Hematopoietic multipotent progenitor cell treated with erythropoietin and hydrocortisone succinate and interleukin-3 and kit ligand, for 15 days (in vitro differentiated cells): ENCODE measurements at regions not wholly inside any gene's neighbourhood (a gene's known extent, or its start where the extent isn't known, plus 50 kb on each side); places are given as distances from the start of the nearest gene placed in this dataset.

Source experiments
- DNase-seq: peaks from one replicate; pipeline ENCODE4 v3.0.0-alpha.2; 2015; ENCODE audit warnings: low spot score

DNA sequence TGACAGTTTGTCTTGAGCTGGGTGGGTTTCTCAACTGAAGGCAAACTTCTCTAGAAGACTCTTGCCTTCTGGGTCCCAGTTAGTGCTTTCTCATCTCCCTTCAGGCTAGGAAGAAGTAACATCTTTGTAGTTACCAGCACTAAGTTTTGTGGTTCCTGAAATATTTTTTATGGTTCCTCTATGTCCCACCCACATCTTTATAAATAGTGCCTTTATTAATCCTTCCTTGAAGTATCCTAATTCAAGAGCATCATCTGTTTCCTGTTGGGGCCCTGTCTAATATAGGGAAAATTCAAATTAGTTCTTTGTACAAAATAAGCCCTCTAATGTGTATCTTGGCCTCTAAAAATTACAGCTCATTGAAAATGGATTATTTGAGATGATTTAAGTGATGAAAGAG, 147.4 kb upstream of the MAOA start:
- DNase-seq: no peak

DNA sequence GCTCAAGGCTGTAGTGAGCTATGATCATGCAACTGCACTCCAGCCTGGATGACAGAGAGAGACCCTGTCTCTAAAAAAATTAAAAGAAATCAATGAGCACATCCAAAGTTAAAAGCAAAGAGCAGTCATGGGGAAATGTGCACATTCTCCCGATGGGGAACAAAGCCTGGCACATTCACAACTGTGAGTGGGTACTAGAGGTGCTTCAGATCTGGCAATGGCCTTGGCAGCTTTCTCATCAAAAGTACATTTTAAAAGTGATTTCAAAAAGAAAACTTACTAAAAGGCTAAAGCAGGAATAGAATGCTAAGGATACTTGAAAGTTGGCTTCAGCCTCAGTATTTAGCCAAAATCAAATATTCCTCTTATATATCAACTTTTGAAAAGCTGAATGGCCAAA, 145.9 kb upstream of the MAOA start:
- no peak for DNase-seq

DNA sequence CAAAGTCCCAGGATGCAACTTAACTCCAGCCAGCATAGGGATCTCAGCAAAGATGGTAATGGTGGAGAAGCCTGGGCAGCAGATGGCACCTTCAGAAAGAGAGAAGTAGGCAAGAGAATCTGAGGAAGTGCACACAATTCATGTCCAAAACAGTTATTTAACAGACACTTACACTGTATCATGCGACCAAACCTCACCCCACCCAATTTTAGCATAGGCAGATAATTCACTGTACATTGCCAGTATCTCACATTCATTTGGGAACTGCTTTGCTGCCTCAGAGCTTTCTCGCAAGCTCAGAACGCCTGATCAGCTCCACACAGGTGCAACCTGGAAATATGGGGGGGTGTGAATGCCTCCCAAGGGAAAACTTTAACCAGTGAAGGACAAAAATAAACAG, 143.0 kb upstream of the MAOA start:
- no peak for DNase-seq

DNA sequence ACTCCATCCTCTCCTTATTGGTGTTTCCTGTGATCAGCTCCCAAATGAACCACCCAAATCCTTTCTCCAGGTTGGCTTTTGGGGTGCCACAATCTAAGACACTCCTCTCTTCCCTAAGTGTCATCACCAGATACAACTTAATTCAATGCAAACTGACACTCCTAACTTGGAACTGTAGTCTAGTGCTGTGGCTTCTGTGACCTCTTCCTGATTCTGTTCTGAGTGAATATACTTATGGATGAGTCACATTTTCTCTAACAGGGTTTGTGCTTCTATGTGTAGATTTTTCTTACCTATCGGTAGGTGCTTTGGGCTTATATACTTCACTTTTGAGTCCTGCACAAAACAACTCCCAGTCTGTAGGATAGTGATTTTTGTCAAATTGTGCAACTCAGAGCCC, 141.3 kb upstream of the MAOA start:
- DNase-seq: no peak

DNA sequence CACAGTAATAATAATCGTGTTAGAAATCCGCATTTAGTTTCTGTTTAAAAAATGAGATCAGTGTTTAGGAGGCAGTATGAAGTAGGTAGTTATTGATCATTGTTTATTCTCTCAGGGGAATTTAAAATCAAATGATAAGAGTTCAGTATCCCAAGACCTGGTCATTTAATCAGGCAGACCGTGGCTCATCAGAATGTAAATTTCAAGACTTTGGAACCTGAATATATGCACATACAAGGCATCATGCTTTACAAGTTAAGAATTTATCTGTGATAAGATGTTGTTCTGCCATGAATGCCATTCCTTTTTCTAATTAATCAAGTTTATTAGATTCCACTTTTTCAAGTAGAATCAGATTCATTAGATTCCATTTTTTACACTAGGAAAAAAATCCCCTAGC, 133.5 kb upstream of the MAOA start:
- no peak for DNase-seq

DNA sequence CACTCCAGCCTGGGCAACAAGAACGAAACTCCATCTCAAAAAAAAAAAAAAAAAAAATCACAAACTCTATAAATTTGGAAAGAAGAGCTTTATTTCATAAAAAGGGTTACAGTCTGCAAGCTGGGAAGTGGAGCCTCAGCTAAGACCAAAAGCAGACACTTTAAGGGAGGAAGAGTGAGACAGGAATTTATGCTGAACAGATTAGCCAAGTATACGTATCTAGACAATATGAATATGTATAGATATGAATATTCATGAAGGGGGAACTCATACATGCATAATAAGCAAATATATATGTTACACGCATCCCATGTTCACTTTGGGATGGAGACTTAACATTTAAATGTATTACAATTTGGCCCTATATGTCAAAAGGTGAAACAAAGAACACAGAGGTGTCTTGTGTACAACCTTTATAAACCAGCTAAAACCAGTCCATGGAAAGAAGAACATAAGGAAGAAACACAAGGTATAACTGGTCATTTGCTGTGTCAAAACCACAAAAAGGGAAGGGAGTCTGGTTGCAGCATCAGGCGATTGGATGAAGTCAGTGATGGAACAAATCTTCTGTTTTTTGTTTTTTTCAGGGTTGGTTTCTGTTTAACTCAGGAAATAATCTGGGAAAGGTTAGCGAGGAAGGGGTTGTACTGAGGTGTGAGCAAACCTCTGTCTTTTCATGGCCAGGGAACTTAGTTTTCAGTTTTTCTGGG, 130.0 kb upstream of the MAOA start:
- DNase-seq: no peak

DNA sequence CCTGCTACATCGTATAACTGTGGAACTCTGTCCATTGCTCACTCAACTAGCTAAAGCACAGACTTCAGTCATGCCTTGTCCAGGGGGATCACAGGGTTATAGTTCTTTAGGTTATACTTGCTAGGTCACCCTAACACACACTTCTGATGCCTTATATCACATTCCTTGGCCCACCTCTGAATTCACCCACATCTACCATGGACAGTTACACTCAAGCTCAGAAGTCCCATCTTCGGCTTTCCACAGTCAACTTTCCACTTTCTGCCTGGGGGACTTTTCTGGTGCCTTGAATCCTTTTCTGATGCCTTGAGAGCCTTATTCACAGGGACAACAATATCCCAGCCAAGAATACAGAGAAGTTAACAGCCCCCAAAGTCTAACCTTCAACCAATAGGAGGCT, 129.2 kb upstream of the MAOA start:
- no peak for DNase-seq

DNA sequence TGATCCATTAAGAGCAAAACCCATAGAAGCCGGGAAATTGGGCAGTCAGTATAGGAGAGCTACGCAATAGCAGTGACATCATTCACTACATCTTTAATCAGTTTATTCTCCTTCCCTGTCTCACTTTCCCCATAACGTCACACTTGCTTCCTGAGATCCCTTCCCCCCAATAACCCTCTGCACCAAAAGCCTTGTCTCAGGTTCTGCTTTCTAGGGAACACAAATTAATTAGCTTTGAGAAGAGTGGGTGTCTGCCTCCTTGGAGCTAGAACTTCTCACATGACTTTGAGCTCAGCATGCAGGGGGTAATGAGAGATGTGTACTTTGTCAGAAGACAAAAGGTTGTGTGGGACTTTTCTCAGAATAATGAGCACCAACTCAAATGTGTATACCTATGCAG, 128.3 kb upstream of the MAOA start:
- DNase-seq: no peak

DNA sequence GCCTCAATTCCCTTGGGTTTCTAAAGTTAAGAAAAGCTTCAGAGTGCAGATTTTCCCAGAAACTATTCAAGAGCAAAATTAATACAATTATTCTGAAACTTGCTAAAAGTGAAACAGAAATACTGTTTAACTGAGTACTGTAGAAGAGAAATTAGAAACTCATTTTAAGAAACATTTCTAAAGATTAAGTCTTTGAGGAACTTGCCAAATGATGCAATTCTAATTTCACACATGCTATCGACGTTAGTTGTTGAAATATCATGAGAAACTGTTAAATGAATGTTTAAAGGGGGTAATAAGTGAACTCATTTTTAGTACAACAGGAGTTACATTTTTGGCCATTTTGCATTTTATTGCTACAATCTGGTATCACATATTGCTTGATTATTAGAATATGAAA, 125.3 kb upstream of the MAOA start:
- DNase-seq: no peak

DNA sequence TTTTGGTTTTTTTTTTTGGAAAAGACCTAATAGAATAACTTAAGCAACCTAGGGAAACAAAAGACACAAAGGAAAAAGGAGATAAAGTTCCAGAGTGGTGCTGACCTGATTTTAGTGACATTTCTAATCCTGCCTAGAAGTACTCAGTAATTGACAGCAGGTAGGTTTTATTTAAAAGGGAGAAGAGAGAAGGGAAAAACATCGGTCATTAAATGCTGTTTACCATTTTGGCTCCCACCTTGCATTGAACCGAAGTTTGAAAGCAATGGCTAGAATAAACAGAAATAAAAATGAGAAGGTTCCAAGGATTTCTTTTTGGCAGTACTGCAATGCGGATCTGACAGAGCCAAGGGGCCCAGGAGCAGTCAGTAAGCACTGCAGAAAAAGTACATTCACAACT, 115.8 kb upstream of the MAOA start:
- DNase-seq: no peak

DNA sequence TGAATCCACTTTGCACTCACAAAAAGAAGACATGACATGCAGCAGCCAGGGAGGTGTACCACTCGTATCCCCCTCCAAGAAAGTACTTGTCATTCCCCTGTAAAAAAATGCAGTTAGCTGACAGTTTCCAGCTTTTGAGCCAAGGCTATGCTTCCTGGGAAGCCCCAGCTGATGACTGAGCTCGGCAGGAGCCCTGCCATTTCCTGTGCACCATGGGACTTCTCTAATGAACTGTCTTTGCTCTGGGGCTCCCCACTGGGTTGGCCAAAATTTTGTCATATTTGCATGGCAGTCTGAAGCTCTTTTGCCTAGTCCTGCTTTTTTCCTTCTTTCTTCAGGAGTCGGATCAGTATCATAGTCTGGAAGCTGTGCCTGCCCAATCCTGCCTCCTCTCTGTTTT, 104.5 kb upstream of the MAOA start:
- DNase-seq: no peak

DNA sequence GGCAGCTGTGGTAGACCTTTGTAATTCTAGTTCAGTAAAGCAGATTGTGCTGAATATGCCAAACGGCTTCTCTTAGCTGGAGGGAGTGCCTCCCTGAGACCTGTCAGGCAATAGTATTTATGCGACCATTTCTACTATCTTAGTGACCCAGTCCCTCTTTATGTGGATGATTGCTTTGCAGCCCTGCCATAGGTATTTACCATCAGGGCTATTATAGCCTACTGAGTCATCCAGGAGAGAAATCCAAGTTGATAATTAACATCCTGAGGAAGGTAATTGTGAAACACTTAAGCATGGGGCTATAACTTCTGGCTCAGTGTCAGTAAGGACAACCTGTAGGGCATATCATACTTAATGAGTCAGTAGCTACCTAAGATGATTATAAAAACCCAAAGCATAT, 103.9 kb upstream of the MAOA start:
- no peak for DNase-seq

DNA sequence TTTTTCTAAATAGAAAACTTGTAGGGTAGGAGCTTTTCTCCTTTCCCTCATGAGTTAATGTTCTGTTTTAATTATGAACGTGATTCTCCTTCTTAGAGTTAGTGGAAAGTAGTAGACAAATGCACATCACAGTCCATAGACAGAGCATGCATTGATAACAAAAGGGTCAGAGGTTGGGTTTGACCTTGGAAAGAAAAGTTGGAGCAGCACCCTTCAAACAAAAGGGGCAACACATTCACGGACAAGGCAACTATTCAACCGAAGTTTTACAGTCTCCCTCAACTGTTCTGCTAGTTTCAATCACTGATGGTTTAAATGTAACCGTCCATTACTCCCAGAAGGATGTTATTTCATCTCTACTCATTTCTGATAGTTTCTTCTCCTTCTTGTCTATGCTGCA, 103.4 kb upstream of the MAOA start:
- DNase-seq: no peak

DNA sequence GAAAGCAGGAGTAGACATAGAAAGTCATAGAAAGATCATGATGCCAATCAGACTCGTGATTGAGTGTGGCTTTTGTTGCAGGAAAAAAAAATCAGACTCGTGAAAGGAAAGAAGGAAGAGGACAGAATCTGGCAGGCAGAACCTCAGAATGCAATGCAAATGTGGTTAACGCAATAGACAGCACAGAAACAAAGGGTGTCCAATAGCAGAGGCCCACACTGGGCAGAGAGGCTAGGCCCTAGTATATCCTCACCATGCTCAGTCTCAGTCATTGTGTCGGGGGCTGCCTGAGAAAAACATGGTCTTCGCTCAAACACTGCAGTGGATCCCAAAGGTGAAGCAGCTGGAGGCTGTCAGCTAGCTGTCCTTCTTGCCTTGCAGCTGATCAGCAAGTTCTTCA, 102.8 kb upstream of the MAOA start:
- DNase-seq: no peak

DNA sequence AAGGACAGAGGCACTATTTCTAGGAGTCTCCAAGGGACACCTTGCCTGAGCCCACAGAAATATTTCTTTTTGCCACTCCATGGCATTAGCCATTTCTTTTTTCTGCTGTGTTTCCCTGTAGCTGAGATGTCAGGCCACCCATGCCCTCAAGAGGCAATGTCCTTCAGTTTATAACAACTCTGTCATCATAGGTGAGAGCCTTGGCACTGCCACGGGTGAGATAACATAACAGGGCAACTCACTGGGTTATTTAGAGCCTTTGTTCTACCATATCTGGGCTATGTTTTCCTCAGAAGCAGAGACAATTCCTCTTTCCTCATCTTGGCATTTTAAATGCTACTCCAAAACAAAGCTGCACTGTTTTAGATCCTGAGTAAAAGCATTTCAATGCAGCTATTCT, 99.9 kb upstream of the MAOA start:
- DNase-seq: no peak

DNA sequence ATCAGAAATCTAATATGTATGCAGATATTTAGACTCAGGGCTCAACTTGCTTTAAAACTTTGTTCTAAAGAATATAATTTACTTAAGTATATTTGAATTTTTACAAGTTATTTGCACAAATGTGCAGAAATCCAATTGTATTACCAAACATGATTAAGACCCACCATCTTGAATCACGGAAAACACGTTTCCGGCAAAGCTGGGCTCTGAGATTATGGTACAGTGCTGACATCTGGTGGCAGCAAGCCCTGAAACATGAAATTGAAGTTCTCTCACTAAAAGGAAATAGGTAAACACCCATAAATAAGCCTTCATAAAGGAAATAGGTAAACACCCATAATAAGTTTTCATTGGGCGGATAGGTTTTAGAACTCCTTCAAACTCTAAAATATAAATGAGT, 98.3 kb upstream of the MAOA start:
- DNase-seq: peak; percentile 2

DNA sequence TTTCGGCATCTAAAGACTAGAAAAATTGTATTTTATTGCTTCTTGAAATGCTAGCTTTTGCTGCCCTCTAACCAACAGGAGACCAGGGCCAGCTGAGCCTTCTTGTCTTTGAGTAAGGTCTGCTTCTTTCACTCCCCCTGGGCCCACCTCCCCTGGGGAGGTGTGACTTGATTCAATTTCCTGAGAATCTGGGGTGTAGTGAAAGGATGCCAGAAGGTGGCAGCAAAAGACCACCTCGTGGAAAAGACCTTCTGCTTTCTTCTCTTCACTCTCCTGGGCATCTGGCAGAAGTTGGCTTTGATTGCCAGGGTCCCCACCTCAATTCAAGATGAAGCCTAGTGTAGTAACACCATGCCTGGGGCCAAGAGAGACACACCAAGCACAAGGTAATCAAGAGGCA, 96.5 kb upstream of the MAOA start:
- DNase-seq: peak; percentile 1

DNA sequence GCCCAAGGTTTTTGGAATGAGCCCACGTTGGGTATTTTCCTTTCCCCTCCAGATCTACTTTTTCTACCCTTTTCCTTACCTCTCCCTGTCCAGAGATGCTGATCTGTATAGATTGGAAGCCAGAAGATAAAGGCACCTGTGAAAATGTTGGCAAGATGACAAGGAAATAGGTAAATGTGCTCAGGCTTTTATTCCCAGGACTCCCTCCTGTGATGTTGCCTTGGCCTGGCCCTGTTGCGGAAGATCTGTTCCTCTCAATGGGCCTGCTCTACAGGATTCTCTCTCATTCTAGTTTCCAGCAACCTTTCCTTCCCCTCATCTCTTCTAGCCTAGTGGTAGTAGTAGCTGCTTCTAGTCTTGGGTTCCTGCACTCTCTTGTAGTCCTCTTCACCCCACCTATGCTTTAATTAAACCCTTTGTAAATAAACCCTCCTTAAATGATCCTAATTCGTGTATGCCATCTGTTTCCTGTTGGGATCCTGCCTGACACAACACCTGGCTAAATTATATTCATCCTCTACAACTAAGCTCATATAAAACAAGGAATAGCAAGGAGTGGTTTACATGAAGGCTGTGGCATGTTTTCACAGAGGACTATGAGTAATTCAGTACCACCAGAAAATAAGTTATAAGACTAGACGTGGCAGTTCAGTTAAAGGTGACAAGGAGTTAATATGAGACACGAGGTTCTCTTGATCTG, 95.7 kb upstream of the MAOA start:
- no peak for DNase-seq

DNA sequence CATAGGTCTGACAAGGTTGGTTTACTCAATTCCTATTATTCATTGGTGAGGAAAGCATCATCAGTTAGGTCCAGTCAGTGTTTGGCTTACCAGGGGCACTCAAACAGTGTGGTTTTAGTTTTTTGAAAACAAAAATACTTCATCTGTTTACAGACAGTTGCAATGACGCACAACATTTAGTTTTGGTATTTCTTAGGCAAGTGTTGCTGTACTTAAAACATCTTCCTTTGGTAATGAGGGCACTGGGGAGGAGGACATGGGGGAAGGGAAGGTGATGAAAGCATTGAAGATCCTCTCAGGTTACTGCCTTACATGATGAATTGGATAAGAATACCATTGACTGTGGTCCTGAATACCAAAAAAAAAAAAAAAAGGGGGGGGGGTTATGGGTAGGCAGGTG, 93.7 kb upstream of the MAOA start:
- no peak for DNase-seq

DNA sequence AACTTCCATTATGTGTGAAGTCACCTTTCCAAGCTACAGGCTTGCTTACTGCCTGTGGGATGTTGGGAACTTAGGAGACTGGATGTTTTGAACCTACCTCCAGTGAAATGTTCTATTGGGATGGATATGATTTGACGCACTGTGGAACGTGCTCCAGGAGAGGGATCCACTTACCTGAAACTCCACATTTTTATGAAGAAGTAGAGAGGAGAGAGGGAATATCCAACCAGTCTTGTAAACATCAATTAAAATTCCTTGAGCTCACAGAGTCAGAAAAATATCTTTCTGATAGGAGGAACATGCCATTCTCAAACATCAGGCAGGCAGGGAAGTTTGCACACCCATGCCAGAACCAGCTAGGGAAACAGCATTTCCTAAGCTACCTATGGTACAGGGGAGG, 91.1 kb upstream of the MAOA start:
- no peak for DNase-seq

DNA sequence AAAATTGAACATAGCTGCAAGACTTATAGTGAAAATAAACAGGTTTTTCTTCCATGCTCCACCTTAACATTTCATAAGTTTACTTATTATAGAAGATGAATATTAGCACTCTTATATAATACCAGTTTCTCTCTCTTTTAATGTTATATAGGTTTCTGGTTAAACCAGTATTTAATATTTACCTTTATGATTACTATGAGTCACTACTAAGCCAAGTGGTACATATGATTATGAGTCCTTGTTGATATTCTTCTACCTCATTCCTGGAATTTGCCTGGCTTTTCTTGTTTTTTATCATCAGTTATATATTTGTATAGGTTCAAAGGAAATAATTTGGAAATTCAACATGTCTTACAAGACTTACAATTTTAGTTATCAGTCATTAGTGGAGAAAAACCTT, 89.9 kb upstream of the MAOA start:
- no peak for DNase-seq

DNA sequence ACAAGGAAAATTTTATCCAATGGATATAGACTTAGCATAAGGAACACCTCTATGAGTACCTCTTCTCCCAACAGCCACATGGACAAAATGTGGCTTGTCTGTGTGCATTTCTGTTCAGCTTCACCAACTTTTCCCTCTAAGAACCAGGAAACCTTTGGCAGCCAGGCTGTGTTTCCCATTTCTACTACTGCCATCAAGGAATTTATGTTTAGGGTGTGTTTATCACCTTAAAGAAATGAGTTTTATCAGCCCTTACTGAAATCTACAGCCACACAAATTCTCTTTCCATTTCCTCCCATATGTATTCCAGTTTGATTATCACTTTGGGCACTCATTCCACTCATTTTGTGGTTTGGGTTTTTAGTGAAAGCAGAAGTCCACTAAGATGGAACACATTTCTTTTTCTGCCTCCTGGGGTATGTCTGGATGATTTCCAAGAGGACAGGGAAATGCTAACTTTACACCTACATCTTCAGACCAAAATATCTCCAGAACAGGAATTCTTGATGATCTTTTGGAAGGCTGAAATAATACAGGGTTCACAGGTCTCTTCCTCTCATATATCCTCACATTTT, 82.6 kb upstream of the MAOA start:
- no peak for DNase-seq

DNA sequence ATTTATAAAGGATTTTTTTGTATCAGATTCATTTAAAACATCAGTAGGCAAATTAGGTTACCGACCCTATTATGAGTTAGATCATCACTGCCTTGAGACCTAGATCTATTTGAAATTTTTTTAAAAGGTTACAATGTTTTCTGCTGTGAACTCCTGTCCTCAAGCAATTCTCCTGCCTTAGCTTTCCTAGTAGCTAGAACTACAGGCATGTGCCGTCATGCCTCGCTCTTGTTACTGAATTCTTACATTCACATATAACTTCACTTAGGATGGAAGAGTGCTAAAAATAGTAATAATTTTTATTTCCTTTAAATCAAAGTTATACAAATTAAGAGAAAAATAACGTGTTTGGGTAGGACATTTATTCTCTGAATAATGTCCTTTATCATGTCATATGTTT, 75.5 kb upstream of the MAOA start:
- DNase-seq: no peak

DNA sequence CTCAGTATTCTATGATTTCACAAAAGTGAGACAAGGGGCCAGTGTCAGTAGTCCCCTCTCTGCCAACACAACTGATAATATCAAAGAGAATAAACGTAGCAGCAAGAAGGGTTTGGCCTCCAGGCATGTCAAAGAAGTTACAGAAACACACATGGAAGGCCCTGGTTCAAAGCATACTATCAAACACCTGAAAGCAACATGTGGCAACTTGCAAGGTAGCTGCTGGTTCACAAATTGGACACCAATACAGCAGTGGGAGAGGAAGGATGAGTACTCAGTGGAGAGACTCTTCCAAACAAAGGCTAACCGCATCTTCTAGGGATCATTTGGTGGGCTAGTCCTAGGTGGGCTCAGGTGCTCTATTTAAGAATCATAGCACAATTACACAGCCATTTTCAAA, 74.9 kb upstream of the MAOA start:
- no peak for DNase-seq
